Body of pancreas (tissue), 4 donors: ENCODE measurements at regions not wholly inside any gene's neighbourhood (a gene's known extent, or its start where the extent isn't known, plus 50 kb on each side); places are given as distances from the start of the nearest gene placed in this dataset.
A peak's percentile ranks its signal among the peaks of the same experiment; 100 is the strongest.

ENCODE experiments used
- ATAC-seq: fragments of 150-250 bp; one replicate; pipeline ENCODE4 v1.9.1; 2016
- DNase-seq, 4 donors: peaks; one replicate each; pipeline ENCODE4 v3.0.0-alpha.2; 2019
- H3K27ac ChIP-seq, 4 donors: fragments of 200-600 bp; sonication (generic); 1 replicate in 3 of 4; 2 replicates in 1 of 4; pipeline versions ENCODE4 v1.5.1 to v1.6.1; 2016 to 2019; ENCODE audit warnings: mild to moderate bottlenecking in 1 of 4, mixed read lengths in 1 of 4, moderate library complexity in 1 of 4
- H3K27me3 ChIP-seq, 2 donors: fragments of 200-600 bp; sonication (generic); one replicate each; pipeline ENCODE4 v1.6.0; 2016; ENCODE audit warnings: mild to moderate bottlenecking in 1 of 2
- H3K36me3 ChIP-seq, 2 donors: fragments of 200-600 bp; sonication (generic); replicated peaks in 1 of 2; 2 replicates each; pipeline ENCODE4 v1.5.1; 2016; ENCODE audit warnings: low read depth in 2 of 2; ENCODE audit not compliant: insufficient read depth in 1 of 2
- H3K4me1 ChIP-seq: fragments of 200-600 bp; sonication (generic); one replicate; pipeline ENCODE4 v1.6.0; 2016
- H3K4me3 ChIP-seq, 2 donors: fragments of 200-600 bp; sonication (generic); 1 replicate in 1 of 2; 2 replicates in 1 of 2; pipeline ENCODE4 v1.5.1; 2016 to 2019
- H3K9me3 ChIP-seq, 3 donors: fragments of 200-600 bp; sonication (generic); 1 replicate in 2 of 3; 2 replicates in 1 of 3; pipeline ENCODE4 v1.5.1; 2016
- POLR2A ChIP-seq, 3 donors: fragments of 450-650 bp; IDR thresholded peaks; one replicate each; pipeline ENCODE4 v1.6.1; 2016; ENCODE audit warnings: antibody characterized with exemption in 3 of 3, mild to moderate bottlenecking in 2 of 3
- WGBS, 2 donors: methylation state at CpG; one replicate each; pipeline ENCODE4 v1.1.5; 2017; 5-methylcytosine and 5-hydroxymethylcytosine counted together
- intact Hi-C: fragments of 100-400 bp; cut with DNase I; formaldehyde crosslinking; loops from one replicate; pipeline ENCODE4 v1.15.1; 2023
- TF ChIP-seq, protein P1 (sequence below), 7 experiments: fragments of 450-650 bp in 4 of 7; fragments of 200-600 bp in 3 of 7; sonication (generic) in 3 of 7; IDR thresholded peaks; one replicate each; pipeline ENCODE4 v1.5.1; 2016 to 2019; ENCODE audit warnings: antibody characterized with exemption in 7 of 7

DNA sequence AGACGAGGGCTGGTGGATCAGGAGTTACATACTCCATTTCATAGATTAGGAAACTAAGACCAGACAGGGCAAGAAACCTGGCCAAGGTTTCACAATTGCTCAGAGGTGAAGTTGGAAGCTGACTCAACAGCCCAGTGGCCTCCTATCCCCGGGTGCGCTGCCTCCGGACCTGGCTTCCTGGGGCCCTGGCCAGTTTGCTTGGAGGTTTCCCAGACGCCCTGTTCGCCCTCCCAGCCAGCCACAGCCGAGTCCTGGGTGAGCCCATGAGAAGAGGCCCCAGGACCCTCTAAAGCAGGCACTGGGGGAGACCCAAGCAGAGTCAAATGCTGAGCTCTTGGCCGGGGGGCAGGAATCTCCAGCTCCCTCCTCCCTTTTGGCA lies 180.1 kb downstream of the ZBTB18 start:
- Histone ChIP-seq H3K9me3 (no peaks in the 10 kb centered on the region), H3K27ac (peak overlapping the region in 2 of 4 donors; percentile 4 to 28), H3K27me3 (no peaks in the 10 kb centered on the region), H3K36me3 (no peaks in the 10 kb centered on the region), H3K4me3 (no peak overlapping the region), H3K4me1 (peaks cover 15% of the 10 kb centered on the region)
- 18 to 33% methylated on average over 4 to 8 of the region's 8 CpGs for WGBS, 2 donors
- TF ChIP-seq POLR2A (IDR thresholded peaks at IDR 0.05) = no peak
- TF ChIP-seq, protein P1, sequence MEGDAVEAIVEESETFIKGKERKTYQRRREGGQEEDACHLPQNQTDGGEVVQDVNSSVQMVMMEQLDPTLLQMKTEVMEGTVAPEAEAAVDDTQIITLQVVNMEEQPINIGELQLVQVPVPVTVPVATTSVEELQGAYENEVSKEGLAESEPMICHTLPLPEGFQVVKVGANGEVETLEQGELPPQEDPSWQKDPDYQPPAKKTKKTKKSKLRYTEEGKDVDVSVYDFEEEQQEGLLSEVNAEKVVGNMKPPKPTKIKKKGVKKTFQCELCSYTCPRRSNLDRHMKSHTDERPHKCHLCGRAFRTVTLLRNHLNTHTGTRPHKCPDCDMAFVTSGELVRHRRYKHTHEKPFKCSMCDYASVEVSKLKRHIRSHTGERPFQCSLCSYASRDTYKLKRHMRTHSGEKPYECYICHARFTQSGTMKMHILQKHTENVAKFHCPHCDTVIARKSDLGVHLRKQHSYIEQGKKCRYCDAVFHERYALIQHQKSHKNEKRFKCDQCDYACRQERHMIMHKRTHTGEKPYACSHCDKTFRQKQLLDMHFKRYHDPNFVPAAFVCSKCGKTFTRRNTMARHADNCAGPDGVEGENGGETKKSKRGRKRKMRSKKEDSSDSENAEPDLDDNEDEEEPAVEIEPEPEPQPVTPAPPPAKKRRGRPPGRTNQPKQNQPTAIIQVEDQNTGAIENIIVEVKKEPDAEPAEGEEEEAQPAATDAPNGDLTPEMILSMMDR (IDR thresholded peaks at IDR 0.05) = no peak
- intact Hi-C loops = no loop called here
- ATAC-seq (peak; percentile 54), DNase-seq (peak in 2 of 4 donors; percentile 33 to 62)

DNA sequence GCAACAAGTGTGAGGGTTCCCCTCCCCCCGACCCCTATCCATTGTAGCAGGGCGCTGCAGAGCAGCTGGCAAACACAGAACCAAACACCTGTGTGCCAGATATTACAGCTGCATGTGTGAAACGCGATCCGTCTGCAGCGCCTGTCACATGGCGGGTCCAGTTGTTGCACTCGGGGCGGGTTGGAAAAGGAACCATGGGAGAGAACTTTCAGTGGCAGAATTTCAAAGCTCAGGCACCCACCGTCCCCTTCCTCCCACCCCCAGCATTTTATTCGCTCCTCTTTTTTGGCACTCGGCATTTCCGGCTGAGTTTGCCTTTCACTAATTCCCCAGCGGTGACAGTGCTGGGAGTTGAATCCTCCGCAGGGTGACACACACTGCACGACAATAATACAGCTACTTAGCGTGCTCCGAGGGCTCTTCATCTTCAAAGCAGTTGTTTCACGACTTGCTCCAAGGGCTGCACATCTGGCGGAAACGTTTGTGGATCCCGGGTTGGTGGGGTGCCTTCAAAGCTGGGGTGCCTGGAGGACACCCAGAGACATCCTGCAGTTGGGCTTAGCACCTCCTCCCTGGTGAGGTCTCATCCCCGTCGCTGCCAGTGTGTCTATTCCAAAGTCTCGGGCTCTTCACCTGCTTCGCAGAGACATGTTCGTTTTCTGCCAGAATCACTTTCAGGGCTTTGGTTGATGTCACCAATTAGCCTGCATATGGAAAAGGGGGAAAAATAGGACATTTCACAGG lies 180.7 kb downstream of the ZBTB18 start:
- Histone ChIP-seq H3K4me3 (peak overlapping the region in 1 of 2 donors; percentile 14), H3K36me3 (no peaks in the 10 kb centered on the region), H3K27me3 (no peaks in the 10 kb centered on the region), H3K4me1 (peaks cover 15% of the 10 kb centered on the region), H3K27ac (peak overlapping the region in 2 of 4 donors; percentile 4 to 28), H3K9me3 (no peaks in the 10 kb centered on the region)
- 25 to 26% methylated on average over 27 of the region's 27 CpGs for WGBS, 2 donors
- no peak for TF ChIP-seq POLR2A (IDR thresholded peaks at IDR 0.05)
- TF ChIP-seq, protein P1 (IDR thresholded peaks at IDR 0.05) = no peak
- intact Hi-C loops = no loop called here
- DNase-seq (peak; percentile 54 to 82 (median 74)), ATAC-seq (peak; percentile 76)

GRCh38 chr1:244234009-244234643 lies 183.0 kb downstream of the ZBTB18 start:
- no peak overlapping the region for H3K27ac ChIP-seq
- H3K27me3 ChIP-seq = no peaks in the 10 kb centered on the region
- H3K4me1 ChIP-seq = peaks cover 15% of the 10 kb centered on the region
- TF ChIP-seq POLR2A (IDR thresholded peaks at IDR 0.05) = no peak
- TF ChIP-seq, protein P1 (IDR thresholded peaks at IDR 0.05) = no peak
- H3K36me3 ChIP-seq = no peaks in the 10 kb centered on the region
- WGBS, 2 donors = 69 to 78% methylated on average over 9 to 15 of the region's 15 CpGs
- no peak overlapping the region for H3K4me3 ChIP-seq
- intact Hi-C loops = no loop called here
- no peaks in the 10 kb centered on the region for H3K9me3 ChIP-seq
- DNase-seq = no peak
- no peak for ATAC-seq

DNA sequence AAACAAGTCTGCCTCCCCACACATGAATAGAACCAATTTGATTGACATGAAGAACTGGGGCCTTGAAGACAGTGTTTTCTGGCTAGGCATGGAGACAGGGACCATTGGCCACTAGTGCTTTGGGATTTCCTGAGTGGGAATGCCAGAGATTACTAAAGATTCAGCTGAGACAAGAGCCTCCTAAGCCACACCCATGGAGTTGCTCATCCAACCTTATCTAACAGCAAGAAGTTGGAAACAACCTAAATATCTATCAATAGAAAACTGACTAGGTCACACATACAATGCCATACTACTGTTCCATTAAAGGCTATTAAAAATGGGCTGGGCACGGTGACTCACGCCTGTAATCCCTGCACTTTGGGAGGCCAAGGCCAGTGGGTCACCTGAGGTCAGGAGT lies 184.1 kb downstream of the ZBTB18 start:
- Histone ChIP-seq H3K27ac (no peak overlapping the region), H3K36me3 (no peaks in the 10 kb centered on the region), H3K27me3 (no peaks in the 10 kb centered on the region), H3K9me3 (no peaks in the 10 kb centered on the region), H3K4me3 (no peak overlapping the region), H3K4me1 (peaks cover 15% of the 10 kb centered on the region)
- TF ChIP-seq POLR2A (IDR thresholded peaks at IDR 0.05) = no peak
- TF ChIP-seq, protein P1 (IDR thresholded peaks at IDR 0.05) = no peak
- DNase-seq = no peak
- 81 to 86% methylated on average over 2 of the region's 2 CpGs for WGBS, 2 donors
- ATAC-seq = no peak
- intact Hi-C loops = no loop called here
